Loucy (cell line): ENCODE measurements at regions not wholly inside any gene's neighbourhood (a gene's known extent, or its start where the extent isn't known, plus 50 kb on each side); places are given as distances from the start of the nearest gene placed in this dataset.

ENCODE experiments used
- H2AFZ ChIP-seq: fragments of 200-600 bp; sonication (generic); 2 replicates; pipeline ENCODE4 v1.6.0; 2016; ENCODE audit warnings: antibody characterized with exemption, mild to moderate bottlenecking, low read length, moderate library complexity
- H3F3A ChIP-seq: fragments of 200-600 bp; 2 replicates; pipeline ENCODE4 v1.6.0; 2016; ENCODE audit warnings: antibody characterized with exemption, low read depth, mild to moderate bottlenecking
- H3K27me3 ChIP-seq: fragments of 200-600 bp; sonication (generic); 2 replicates; pipeline ENCODE4 v1.6.1; 2014; ENCODE audit warnings: low read length, mild to moderate bottlenecking; ENCODE audit not compliant: insufficient read depth, poor library complexity, severe bottlenecking
- H3K36me3 ChIP-seq: fragments of 200-600 bp; sonication (generic); 2 replicates; pipeline ENCODE4 v1.6.1; 2016; ENCODE audit warnings: low read length; ENCODE audit not compliant: insufficient read depth
- H3K4me1 ChIP-seq: fragments of 200-600 bp; sonication (generic); 2 replicates; pipeline ENCODE4 v1.5.1; 2014; ENCODE audit warnings: low read length, mild to moderate bottlenecking; ENCODE audit not compliant: insufficient read depth, poor library complexity, severe bottlenecking
- H3K4me2 ChIP-seq: fragments of 200-600 bp; sonication (generic); 2 replicates; pipeline ENCODE4 v1.6.0; 2014; ENCODE audit warnings: antibody characterized with exemption, low read length, low read depth, mild to moderate bottlenecking; ENCODE audit not compliant: poor library complexity, severe bottlenecking
- H3K4me3 ChIP-seq: fragments of 200-600 bp; sonication (generic); 2 replicates; pipeline ENCODE4 v1.5.1; 2014; ENCODE audit warnings: low read length, mild to moderate bottlenecking, mixed read lengths; ENCODE audit not compliant: poor library complexity, severe bottlenecking
- H3K79me2 ChIP-seq: fragments of 200-600 bp; sonication (generic); 2 replicates; pipeline ENCODE4 v1.6.1; 2014; ENCODE audit warnings: low read length; ENCODE audit not compliant: insufficient read depth
- H3K9ac ChIP-seq: fragments of 200-600 bp; sonication (generic); 2 replicates; pipeline ENCODE4 v1.6.0; 2014; ENCODE audit warnings: mild to moderate bottlenecking, low read depth, low read length, moderate library complexity; ENCODE audit not compliant: poor library complexity, severe bottlenecking
- H3K9me2 ChIP-seq: fragments of 200-600 bp; sonication (generic); replicated peaks from 2 replicates; pipeline ENCODE4 v1.6.1; 2016; ENCODE audit warnings: low read depth, low read length, mixed read lengths
- H3K9me3 ChIP-seq: fragments of 200-600 bp; sonication (generic); 2 replicates; pipeline ENCODE4 v1.6.1; 2014; ENCODE audit warnings: mild to moderate bottlenecking, antibody characterized with exemption, low read length, low read depth; ENCODE audit not compliant: insufficient read depth
- H4K20me1 ChIP-seq: fragments of 200-600 bp; sonication (generic); 2 replicates; pipeline ENCODE4 v1.6.0; 2014; ENCODE audit warnings: antibody characterized with exemption, low read length, mild to moderate bottlenecking; ENCODE audit not compliant: insufficient read depth, poor library complexity, severe bottlenecking
- CTCF ChIP-seq: fragments of 200-600 bp; sonication (generic); conservative IDR thresholded peaks from 2 replicates; pipeline ENCODE4 v1.5.1; 2014; ENCODE audit warnings: mild to moderate bottlenecking, antibody characterized with exemption, low read length
- EZH2phosphoT487 ChIP-seq: fragments of 200-600 bp; IDR thresholded peaks from 2 replicates; pipeline ENCODE4 v1.6.1; 2018; ENCODE audit warnings: antibody characterized with exemption, mild to moderate bottlenecking, moderate library complexity, borderline replicate concordance

GRCh38 chr6:1170794-1171193 is 141.1 kb upstream of the FOXQ1 start:
- H3K4me1 ChIP-seq: no peaks in the 10 kb centered on the region
- no peaks in the 10 kb centered on the region for H3K9me3 ChIP-seq
- no peaks in the 10 kb centered on the region for H3K27me3 ChIP-seq
- H3F3A ChIP-seq: no peaks in the 10 kb centered on the region
- no peak for TF ChIP-seq CTCF
- no peak for TF ChIP-seq EZH2phosphoT487
- no peak overlapping the region for H3K9ac ChIP-seq
- no peaks in the 10 kb centered on the region for H4K20me1 ChIP-seq
- no peaks in the 10 kb centered on the region for H3K36me3 ChIP-seq
- H2AFZ ChIP-seq: no peak overlapping the region
- H3K9me2 ChIP-seq: no peaks in the 10 kb centered on the region
- no peak overlapping the region for H3K4me3 ChIP-seq
- H3K79me2 ChIP-seq: no peaks in the 10 kb centered on the region
- no peak overlapping the region for H3K4me2 ChIP-seq

GRCh38 chr6:1164600-1164999 is 147.3 kb upstream of the FOXQ1 start:
- H3K79me2 ChIP-seq: no peaks in the 10 kb centered on the region
- no peak overlapping the region for H3K4me2 ChIP-seq

GRCh38 chr6:1163501-1163900 is 148.4 kb upstream of the FOXQ1 start:
- H3K4me3 ChIP-seq: no peak overlapping the region
- H3K9me3 ChIP-seq: no peaks in the 10 kb centered on the region
- TF ChIP-seq EZH2phosphoT487 (no peak), CTCF (no peak)
- no peak overlapping the region for H2AFZ ChIP-seq
- no peaks in the 10 kb centered on the region for H3K27me3 ChIP-seq
- no peaks in the 10 kb centered on the region for H3F3A ChIP-seq
- no peaks in the 10 kb centered on the region for H3K36me3 ChIP-seq
- no peak overlapping the region for H3K9ac ChIP-seq
- H3K4me1 ChIP-seq: no peaks in the 10 kb centered on the region
- no peaks in the 10 kb centered on the region for H3K9me2 ChIP-seq
- H3K4me2 ChIP-seq: no peak overlapping the region
- no peaks in the 10 kb centered on the region for H3K79me2 ChIP-seq
- H4K20me1 ChIP-seq: no peaks in the 10 kb centered on the region

More at GRCh38 chr6:1164600-1164999, 147.3 kb upstream of the FOXQ1 start:
- no peak overlapping the region for H3K9ac ChIP-seq
- no peaks in the 10 kb centered on the region for H3F3A ChIP-seq
- TF ChIP-seq EZH2phosphoT487 (no peak), CTCF (no peak)
- no peaks in the 10 kb centered on the region for H3K36me3 ChIP-seq
- H3K9me2 ChIP-seq: no peaks in the 10 kb centered on the region
- H3K4me1 ChIP-seq: no peaks in the 10 kb centered on the region
- H3K4me3 ChIP-seq: no peak overlapping the region
- no peaks in the 10 kb centered on the region for H3K27me3 ChIP-seq
- no peaks in the 10 kb centered on the region for H3K9me3 ChIP-seq
- no peaks in the 10 kb centered on the region for H4K20me1 ChIP-seq
- H2AFZ ChIP-seq: no peak overlapping the region
